K562 (cell line): ENCODE measurements at regions not wholly inside any gene's neighbourhood (a gene's known extent, or its start where the extent isn't known, plus 50 kb on each side); places are given as distances from the start of the nearest gene placed in this dataset.

Experiments used
- ATAC-seq: fragments of 200-7000 bp; cut with Tn5 transposase; 3 replicates; pipeline ENCODE4 v1.9.1; 2020; ENCODE audit warnings: moderate library complexity
- BruUV-seq: library from RNA; stranded (reverse); fragments of 400-500 nt; replicated peaks from 2 replicates; lab custom pipeline; 2021; lab: Mats Ljungman, UMichigan
- CTCF ChIA-PET: fragments of 300-600 bp; formaldehyde crosslinking; extraction: SDS; loops from one replicate; lab custom pipeline; 2021; ENCODE audit warnings: low intra/inter-chr PET ratio; lab: Yijun Ruan, JAX
- POLR2A ChIA-PET: fragments of 300-600, 350-650 bp; sonication (Branson Sonifier 250); formaldehyde crosslinking; extraction: SDS; loops from one replicate; lab custom pipeline; 2021; ENCODE audit warnings: antibody characterized with exemption, inconsistent platforms; lab: Yijun Ruan, JAX
- DNase-seq, 4 experiments: peaks; one replicate each; pipeline versions ENCODE4 v3.0.0 to v3.0.0-alpha.2; 2011 to 2018; ENCODE audit warnings: low spot score in 3 of 4, mixed read lengths in 3 of 4; ENCODE audit errors: extremely low read depth in 1 of 4
- FAIRE-seq: peaks from 2 replicates; lab custom pipeline; 2011; peaks lifted over from hg19 to GRCh38; lab: Jason Lieb, UNC
- H2AFZ ChIP-seq: 2 replicates; pipeline ENCODE4 v1.6.0; 2011; ENCODE audit warnings: low read depth, low read length, control low read depth, inconsistent platforms
- H3K27ac ChIP-seq: fragments of 200-600 bp; 3 replicates; pipeline ENCODE4 v1.8.0; 2011; ENCODE audit warnings: low read depth, mild to moderate bottlenecking, control low read depth, inconsistent platforms, low read length, moderate library complexity, mixed read lengths; ENCODE audit errors: extremely low read depth
- H3K27me3 ChIP-seq, 2 experiments: fragments of 300-600 bp in 1 of 2; 2 replicates in 1 of 2; 3 replicates in 1 of 2; pipeline versions ENCODE4 v1.6.0 to v1.8.0; 2011; ENCODE audit warnings: inconsistent platforms in 2 of 2, low read length in 2 of 2, mild to moderate bottlenecking in 1 of 2, mixed read lengths in 1 of 2, moderate library complexity in 1 of 2; ENCODE audit not compliant: control insufficient read depth in 2 of 2, insufficient read depth in 2 of 2
- H3K36me3 ChIP-seq: fragments of 300-600 bp; 3 replicates; pipeline ENCODE4 v1.8.0; 2011; ENCODE audit warnings: mild to moderate bottlenecking, low read length, inconsistent platforms; ENCODE audit not compliant: control insufficient read depth, insufficient read depth
- H3K4me1 ChIP-seq, 2 experiments: fragments of 200-600 bp in 1 of 2; replicated peaks in 1 of 2; 2 replicates in 1 of 2; 3 replicates in 1 of 2; pipeline versions ENCODE4 v1.5.1 to v1.8.0; 2011; ENCODE audit warnings: inconsistent platforms in 2 of 2, low read length in 2 of 2, mild to moderate bottlenecking in 1 of 2, mixed read lengths in 1 of 2, moderate library complexity in 1 of 2; ENCODE audit not compliant: control insufficient read depth in 2 of 2, insufficient read depth in 2 of 2
- H3K4me2 ChIP-seq: 2 replicates; pipeline ENCODE4 v1.6.1; 2011; ENCODE audit warnings: low read length, control low read depth, inconsistent platforms, mixed read lengths; ENCODE audit not compliant: insufficient read depth
- H3K4me3 ChIP-seq: fragments of 200-600 bp; sonication (generic), shearing (Covaris generic); 2 replicates; pipeline ENCODE4 v1.5.1; 2016; ENCODE audit warnings: control low read depth, inconsistent platforms
- H3K79me2 ChIP-seq: fragments of 200-600 bp; 3 replicates; pipeline ENCODE4 v1.8.0; 2011; ENCODE audit warnings: low read length, inconsistent platforms; ENCODE audit not compliant: control insufficient read depth, insufficient read depth
- H3K9ac ChIP-seq, 2 experiments: 2 replicates each; pipeline versions ENCODE4 v1.6.0 to v1.6.1; 2011; ENCODE audit warnings: low read depth in 2 of 2, low read length in 2 of 2, control low read depth in 1 of 2, inconsistent platforms in 1 of 2, mild to moderate bottlenecking in 1 of 2, mixed read lengths in 1 of 2; ENCODE audit not compliant: insufficient read depth in 1 of 2
- H3K9me1 ChIP-seq: one replicate; pipeline ENCODE4 v1.6.0; 2011; ENCODE audit warnings: inconsistent platforms, mild to moderate bottlenecking, low read length, moderate library complexity; ENCODE audit not compliant: control insufficient read depth, insufficient read depth
- H3K9me3 ChIP-seq: replicated peaks from 2 replicates; pipeline ENCODE4 v1.5.1; 2011; ENCODE audit warnings: low read depth, low read length, inconsistent platforms; ENCODE audit not compliant: control insufficient read depth, insufficient read depth
- H4K20me1 ChIP-seq: replicated peaks from 2 replicates; pipeline ENCODE4 v1.6.1; 2011; ENCODE audit warnings: low read length, inconsistent platforms, mixed read lengths; ENCODE audit not compliant: control insufficient read depth, insufficient read depth
- CHCHD3 ChIP-seq: fragments of 250-450 bp; sonication (Bioruptor Pico); IDR thresholded peaks from 2 replicates; pipeline ENCODE4 v2.1.2; 2022; ENCODE audit warnings: mild to moderate bottlenecking
- EP400 ChIP-seq: fragments of 450-650 bp; IDR thresholded peaks from 2 replicates; pipeline ENCODE4 v1.6.1; 2017; ENCODE audit warnings: antibody characterized with exemption, mild to moderate bottlenecking, moderate library complexity
- KLF10 ChIP-seq: fragments of 250-450 bp; sonication (Bioruptor Pico); IDR thresholded peaks from 2 replicates; pipeline ENCODE4 v1.6.1; 2021; ENCODE audit warnings: matching md5 sums
- MCM7 ChIP-seq, 2 experiments: fragments of 450-650 bp; IDR thresholded peaks; 2 replicates each; pipeline ENCODE4 v1.6.1; 2016 to 2018
- PTTG1 ChIP-seq: fragments of 450-650 bp; IDR thresholded peaks from 2 replicates; pipeline ENCODE4 v1.6.1; 2016; ENCODE audit warnings: low read depth, mild to moderate bottlenecking, missing genetic modification characterization, missing compliant biosample characterization
- RHOXF2B ChIP-seq: fragments of 250-450 bp; sonication (Bioruptor Pico); conservative IDR thresholded peaks from 2 replicates; pipeline ENCODE4 v1.5.1; 2021
- SIN3A ChIP-seq, 2 experiments: fragments of 150-350 bp in 1 of 2; IDR thresholded peaks; 2 replicates each; pipeline ENCODE4 v1.6.1; 2011 to 2016; ENCODE audit warnings: borderline replicate concordance in 2 of 2, low read depth in 2 of 2, low read length in 2 of 2, mild to moderate bottlenecking in 2 of 2, moderate library complexity in 2 of 2; ENCODE audit not compliant: control insufficient read depth in 1 of 2
- SIN3B ChIP-seq: fragments of 450-650 bp; IDR thresholded peaks from 2 replicates; pipeline ENCODE4 v1.6.1; 2017; ENCODE audit warnings: low read depth, mild to moderate bottlenecking, moderate library complexity
- SMARCA5 ChIP-seq: fragments of 450-650 bp; IDR thresholded peaks from 2 replicates; pipeline ENCODE4 v1.6.1; 2016
- ZC3H4 ChIP-seq: sonication (generic); formaldehyde crosslinking; IDR thresholded peaks from 2 replicates; pipeline ENCODE4 v1.9.0; 2021; ENCODE audit warnings: missing genetic modification reagents, borderline replicate concordance
- WGBS: fragments of 100-300 bp; shearing (Covaris generic); methylation state at CpG from one replicate; pipeline ENCODE4 v1.1.6; 2016; ENCODE audit warnings: low coverage, mixed read lengths; ENCODE audit not compliant: insufficient coverage; ENCODE audit errors: missing lambda C conversion rate; 5-methylcytosine and 5-hydroxymethylcytosine counted together
- in situ Hi-C: fragments of 300-500 bp; cut with MboI; formaldehyde crosslinking; loops from 4 replicates; pipeline ENCODE4 v1.15.0; 2018; ENCODE audit warnings: inconsistent platforms, mixed read lengths
- intact Hi-C: fragments of 100-400 bp; cut with micrococcal nuclease; formaldehyde crosslinking; loops from 2 replicates; pipeline ENCODE4 v1.14.2; 2022
- TF ChIP-seq, protein P1 (sequence below): IDR thresholded peaks from 2 replicates; pipeline ENCODE4 v1.6.1; 2012; ENCODE audit warnings: low read depth, low read length, improper control_type of control experiment, borderline replicate concordance
- TF ChIP-seq, protein P2 (sequence below): fragments of 250-450 bp; sonication (Bioruptor Pico); IDR thresholded peaks from 2 replicates; pipeline ENCODE4 v1.5.0; 2021
- TF ChIP-seq, protein P3 (sequence below), 2 experiments: fragments of 450-650 bp in 1 of 2; IDR thresholded peaks; 2 replicates each; pipeline ENCODE4 v1.6.1; 2011 to 2017; ENCODE audit warnings: low read depth in 2 of 2, antibody characterized with exemption in 1 of 2, borderline replicate concordance in 1 of 2, low read length in 1 of 2, mild to moderate bottlenecking in 1 of 2, mixed read lengths in 1 of 2; ENCODE audit not compliant: control insufficient read depth in 1 of 2

DNA sequence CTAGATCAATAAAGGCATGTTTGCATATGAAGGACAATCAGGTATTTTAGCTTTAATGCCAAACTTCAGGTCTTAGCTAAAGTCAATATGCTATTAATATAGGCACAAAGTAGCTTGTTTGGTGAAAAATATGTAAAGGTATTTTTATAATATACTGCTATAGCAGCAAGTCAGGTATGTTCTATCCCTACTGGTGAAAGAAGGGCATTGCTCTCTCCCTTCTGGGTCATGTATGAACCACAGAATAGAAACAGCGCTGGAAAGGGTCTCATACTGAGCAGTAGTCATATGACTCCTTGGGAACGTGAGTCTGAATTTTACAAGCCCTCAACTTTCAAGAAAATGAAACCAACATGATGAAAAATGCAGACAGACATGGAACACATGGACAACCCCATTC lies 314.6 kb downstream of the GRIN2B start:
- Histone ChIP-seq H3K4me2 (no peak overlapping the region), H3K9ac (no peak overlapping the region), H3K27me3 (no peaks in the 10 kb centered on the region), H3K4me1 (no peaks in the 10 kb centered on the region), H4K20me1 (no peaks in the 10 kb centered on the region), H3K79me2 (no peaks in the 10 kb centered on the region), H3K27ac (no peak overlapping the region), H2AFZ (no peak overlapping the region), H3K4me3 (no peak overlapping the region), H3K9me1 (no peaks in the 10 kb centered on the region), H3K36me3 (no peaks in the 10 kb centered on the region), H3K9me3 (no peaks in the 10 kb centered on the region)
- no peak for ATAC-seq
- no peak for DNase-seq
- intact Hi-C loops, result no loop called here
- no peak for FAIRE-seq
- in situ Hi-C loops, result no loop called here
- WGBS, result 0% methylated on average over 2 of the region's 2 CpGs
- no TSS peak for BruUV-seq
- ChIA-PET CTCF (no interaction called here), POLR2A (no interaction called here)
- TF ChIP-seq SMARCA5, result no peak
- TF ChIP-seq, protein P1, sequence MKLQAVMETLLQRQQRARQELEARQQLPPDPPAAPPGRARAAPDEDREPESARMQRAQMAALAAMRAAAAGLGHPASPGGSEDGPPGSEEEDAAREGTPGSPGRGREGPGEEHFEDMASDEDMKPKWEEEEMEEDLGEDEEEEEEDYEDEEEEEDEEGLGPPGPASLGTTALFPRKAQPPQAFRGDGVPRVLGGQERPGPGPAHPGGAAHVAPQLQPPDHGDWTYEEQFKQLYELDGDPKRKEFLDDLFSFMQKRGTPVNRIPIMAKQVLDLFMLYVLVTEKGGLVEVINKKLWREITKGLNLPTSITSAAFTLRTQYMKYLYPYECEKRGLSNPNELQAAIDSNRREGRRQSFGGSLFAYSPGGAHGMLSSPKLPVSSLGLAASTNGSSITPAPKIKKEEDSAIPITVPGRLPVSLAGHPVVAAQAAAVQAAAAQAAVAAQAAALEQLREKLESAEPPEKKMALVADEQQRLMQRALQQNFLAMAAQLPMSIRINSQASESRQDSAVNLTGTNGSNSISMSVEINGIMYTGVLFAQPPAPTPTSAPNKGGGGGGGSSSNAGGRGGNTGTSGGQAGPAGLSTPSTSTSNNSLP, result no peak
- TF ChIP-seq, protein P2, sequence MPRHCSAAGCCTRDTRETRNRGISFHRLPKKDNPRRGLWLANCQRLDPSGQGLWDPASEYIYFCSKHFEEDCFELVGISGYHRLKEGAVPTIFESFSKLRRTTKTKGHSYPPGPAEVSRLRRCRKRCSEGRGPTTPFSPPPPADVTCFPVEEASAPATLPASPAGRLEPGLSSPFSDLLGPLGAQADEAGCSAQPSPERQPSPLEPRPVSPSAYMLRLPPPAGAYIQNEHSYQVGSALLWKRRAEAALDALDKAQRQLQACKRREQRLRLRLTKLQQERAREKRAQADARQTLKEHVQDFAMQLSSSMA (CRISPR knock-in tag), result no peak
- no peak for TF ChIP-seq PTTG1 (tag)
- TF ChIP-seq CHCHD3 (CRISPR knock-in tag), result no peak
- TF ChIP-seq MCM7 (IDR thresholded peaks at IDR 0.05), result no peak
- no peak for TF ChIP-seq EP400
- no peak for TF ChIP-seq ZC3H4 (CRISPR knock-in tag)
- no peak for TF ChIP-seq SIN3A (IDR thresholded peaks at IDR 0.05; ENCODE audit: borderline replicate concordance in 2 of 2, control insufficient read depth in 1 of 2, low read depth in 2 of 2, low read length in 2 of 2)
- TF ChIP-seq SIN3B, result no peak
- TF ChIP-seq KLF10 (CRISPR knock-in tag), result no peak
- no peak for TF ChIP-seq RHOXF2B (CRISPR knock-in tag)
- TF ChIP-seq, protein P3, sequence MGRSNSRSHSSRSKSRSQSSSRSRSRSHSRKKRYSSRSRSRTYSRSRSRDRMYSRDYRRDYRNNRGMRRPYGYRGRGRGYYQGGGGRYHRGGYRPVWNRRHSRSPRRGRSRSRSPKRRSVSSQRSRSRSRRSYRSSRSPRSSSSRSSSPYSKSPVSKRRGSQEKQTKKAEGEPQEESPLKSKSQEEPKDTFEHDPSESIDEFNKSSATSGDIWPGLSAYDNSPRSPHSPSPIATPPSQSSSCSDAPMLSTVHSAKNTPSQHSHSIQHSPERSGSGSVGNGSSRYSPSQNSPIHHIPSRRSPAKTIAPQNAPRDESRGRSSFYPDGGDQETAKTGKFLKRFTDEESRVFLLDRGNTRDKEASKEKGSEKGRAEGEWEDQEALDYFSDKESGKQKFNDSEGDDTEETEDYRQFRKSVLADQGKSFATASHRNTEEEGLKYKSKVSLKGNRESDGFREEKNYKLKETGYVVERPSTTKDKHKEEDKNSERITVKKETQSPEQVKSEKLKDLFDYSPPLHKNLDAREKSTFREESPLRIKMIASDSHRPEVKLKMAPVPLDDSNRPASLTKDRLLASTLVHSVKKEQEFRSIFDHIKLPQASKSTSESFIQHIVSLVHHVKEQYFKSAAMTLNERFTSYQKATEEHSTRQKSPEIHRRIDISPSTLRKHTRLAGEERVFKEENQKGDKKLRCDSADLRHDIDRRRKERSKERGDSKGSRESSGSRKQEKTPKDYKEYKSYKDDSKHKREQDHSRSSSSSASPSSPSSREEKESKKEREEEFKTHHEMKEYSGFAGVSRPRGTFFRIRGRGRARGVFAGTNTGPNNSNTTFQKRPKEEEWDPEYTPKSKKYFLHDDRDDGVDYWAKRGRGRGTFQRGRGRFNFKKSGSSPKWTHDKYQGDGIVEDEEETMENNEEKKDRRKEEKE (IDR thresholded peaks at IDR 0.05; ENCODE audit: borderline replicate concordance in 1 of 2, control insufficient read depth in 1 of 2, low read depth in 2 of 2, low read length in 1 of 2), result no peak
